ENCODE measurements at regions not wholly inside any gene's neighbourhood (a gene's known extent, or its start where the extent isn't known, plus 50 kb on each side); places are given as distances from the start of the nearest gene placed in this dataset.

GRCh38 chr2:59919579-59919978 lies 633.9 kb downstream of the BCL11A start:
- TF ChIP-seq PATZ1 (CRISPR knock-in tag; IDR thresholded peaks at IDR 0.05; ENCODE audit: borderline replicate concordance) (no peak), TSHZ2 (CRISPR knock-in tag; IDR thresholded peaks at IDR 0.05) (no peak), ZNF565 (CRISPR knock-in tag; conservative IDR thresholded peaks at IDR 0.05; ENCODE audit: low read depth) (no peak), ZFP3 (CRISPR knock-in tag; IDR thresholded peaks at IDR 0.05) (no peak), RARB (CRISPR knock-in tag; IDR thresholded peaks at IDR 0.05) (no peak), BACH2 (CRISPR knock-in tag; IDR thresholded peaks at IDR 0.05; ENCODE audit: borderline replicate concordance) (no peak), ZNF8 (CRISPR knock-in tag; IDR thresholded peaks at IDR 0.05) (no peak), ARNTL (CRISPR knock-in tag; IDR thresholded peaks at IDR 0.05; ENCODE audit: borderline replicate concordance, low read depth) (no peak), CSRNP3 (CRISPR knock-in tag; IDR thresholded peaks at IDR 0.05) (no peak)
